HEK293 (cell line): ENCODE measurements at regions not wholly inside any gene's neighbourhood (a gene's known extent, or its start where the extent isn't known, plus 50 kb on each side); places are given as distances from the start of the nearest gene placed in this dataset.

Experiments
- CTCF ChIA-PET: fragments of 350-600 bp; formaldehyde crosslinking; extraction: SDS; loops from one replicate; lab custom pipeline; 2021; ENCODE audit warnings: antibody characterized with exemption; lab: Yijun Ruan, JAX
- POLR2A ChIA-PET: fragments of 300-600 bp; formaldehyde crosslinking; extraction: SDS; loops from one replicate; lab custom pipeline; 2020; ENCODE audit warnings: antibody characterized with exemption, inconsistent platforms; lab: Yijun Ruan, JAX
- H3K27ac ChIP-seq: fragments of 200-500 bp; sonication (Bioruptor generic); 2 replicates; pipeline ENCODE4 v1.5.1; 2014; ENCODE audit warnings: low read depth, low read length, control low read depth, inconsistent platforms; ENCODE audit errors: extremely low read depth
- H3K36me3 ChIP-seq, 2 experiments: fragments of 200-500 bp in 1 of 2; sonication (Bioruptor generic) in 1 of 2; 1 replicate in 1 of 2; 2 replicates in 1 of 2; pipeline ENCODE4 v1.5.1; 2014 to 2017; ENCODE audit warnings: inconsistent platforms in 2 of 2, low read length in 2 of 2; ENCODE audit not compliant: control insufficient read depth in 2 of 2, insufficient read depth in 1 of 2
- H3K4me1 ChIP-seq: fragments of 200-500 bp; sonication (Bioruptor generic); 2 replicates; pipeline ENCODE4 v1.5.1; 2014; ENCODE audit warnings: mild to moderate bottlenecking, low read length, inconsistent platforms; ENCODE audit not compliant: control insufficient read depth, insufficient read depth
- H3K4me3 ChIP-seq: 2 replicates; pipeline ENCODE4 v1.5.1; 2011; ENCODE audit warnings: low read depth, mild to moderate bottlenecking, control low read depth, low read length, moderate library complexity
- H3K9me3 ChIP-seq: fragments of 200-500 bp; sonication (Bioruptor generic); 2 replicates; pipeline ENCODE4 v1.5.1; 2014; ENCODE audit warnings: low read depth, low read length, inconsistent platforms; ENCODE audit not compliant: control insufficient read depth, insufficient read depth
- BCL11B ChIP-seq: fragments of 450-650 bp; formaldehyde crosslinking; IDR thresholded peaks from 2 replicates; pipeline ENCODE4 v1.5.1; 2016; ENCODE audit warnings: low read depth, missing biosample characterization, missing genetic modification characterization
- GLIS2 ChIP-seq: fragments of 450-650 bp; formaldehyde crosslinking; IDR thresholded peaks from 2 replicates; pipeline ENCODE4 v1.5.1; 2016; ENCODE audit warnings: missing biosample characterization, missing genetic modification characterization
- KLF7 ChIP-seq: fragments of 450-650 bp; formaldehyde crosslinking; IDR thresholded peaks from 2 replicates; pipeline ENCODE4 v1.5.1; 2016; ENCODE audit warnings: missing biosample characterization, missing genetic modification characterization, borderline replicate concordance
- KLF9 ChIP-seq: fragments of 450-650 bp; formaldehyde crosslinking; IDR thresholded peaks from 2 replicates; pipeline ENCODE4 v1.5.1; 2016; ENCODE audit warnings: missing biosample characterization, missing genetic modification characterization, low read depth
- PRDM4 ChIP-seq: fragments of 450-650 bp; formaldehyde crosslinking; IDR thresholded peaks from 2 replicates; pipeline ENCODE4 v1.5.1; 2017; ENCODE audit warnings: missing biosample characterization, missing genetic modification characterization
- SCRT1 ChIP-seq: fragments of 450-650 bp; formaldehyde crosslinking; IDR thresholded peaks from 2 replicates; pipeline ENCODE4 v1.5.1; 2016; ENCODE audit warnings: missing biosample characterization, missing genetic modification characterization, borderline replicate concordance
- SCRT2 ChIP-seq: fragments of 450-650 bp; formaldehyde crosslinking; IDR thresholded peaks from 2 replicates; pipeline ENCODE4 v1.5.1; 2016; ENCODE audit warnings: missing biosample characterization, missing genetic modification characterization
- SP2 ChIP-seq: fragments of 450-650 bp; formaldehyde crosslinking; IDR thresholded peaks from 2 replicates; pipeline ENCODE4 v1.5.1; 2016; ENCODE audit warnings: missing biosample characterization, missing genetic modification characterization
- SP3 ChIP-seq: fragments of 450-650 bp; formaldehyde crosslinking; IDR thresholded peaks from 2 replicates; pipeline ENCODE4 v1.5.1; 2016; ENCODE audit warnings: missing biosample characterization, missing genetic modification characterization
- ZFHX2 ChIP-seq: fragments of 450-650 bp; formaldehyde crosslinking; conservative IDR thresholded peaks from 2 replicates; pipeline ENCODE4 v1.5.1; 2016; ENCODE audit warnings: missing biosample characterization, missing genetic modification characterization
- ZFP3 ChIP-seq: fragments of 450-650 bp; formaldehyde crosslinking; IDR thresholded peaks from 2 replicates; pipeline ENCODE4 v1.5.1; 2016; ENCODE audit warnings: low read depth, missing biosample characterization, missing genetic modification characterization
- ZNF23 ChIP-seq: fragments of 450-650 bp; formaldehyde crosslinking; IDR thresholded peaks from 2 replicates; pipeline ENCODE4 v1.5.1; 2016; ENCODE audit warnings: missing biosample characterization, missing genetic modification characterization, borderline replicate concordance
- ZNF292 ChIP-seq: fragments of 450-650 bp; formaldehyde crosslinking; IDR thresholded peaks from 2 replicates; pipeline ENCODE4 v1.5.1; 2016; ENCODE audit warnings: low read depth, missing biosample characterization, missing genetic modification characterization, borderline replicate concordance
- ZNF449 ChIP-seq: fragments of 450-650 bp; formaldehyde crosslinking; IDR thresholded peaks from 2 replicates; pipeline ENCODE4 v1.5.1; 2017; ENCODE audit warnings: missing biosample characterization, mild to moderate bottlenecking, missing genetic modification characterization, moderate library complexity
- ZNF501 ChIP-seq: fragments of 450-650 bp; formaldehyde crosslinking; IDR thresholded peaks from 2 replicates; pipeline ENCODE4 v1.5.1; 2016; ENCODE audit warnings: missing biosample characterization, missing genetic modification characterization
- ZNF521 ChIP-seq: fragments of 450-650 bp; formaldehyde crosslinking; IDR thresholded peaks from 2 replicates; pipeline ENCODE4 v1.5.1; 2017; ENCODE audit warnings: missing biosample characterization, mild to moderate bottlenecking, missing genetic modification characterization
- ZNF544 ChIP-seq: fragments of 450-650 bp; formaldehyde crosslinking; IDR thresholded peaks from 2 replicates; pipeline ENCODE4 v1.5.0; 2017; ENCODE audit warnings: missing biosample characterization, missing genetic modification characterization
- ZNF561 ChIP-seq: fragments of 450-650 bp; IDR thresholded peaks from 2 replicates; pipeline ENCODE4 v1.5.1; 2018; ENCODE audit warnings: missing biosample characterization, missing genetic modification characterization, borderline replicate concordance
- ZNF585B ChIP-seq: fragments of 450-650 bp; formaldehyde crosslinking; IDR thresholded peaks from 2 replicates; pipeline ENCODE4 v1.5.1; 2016; ENCODE audit warnings: missing biosample characterization, missing genetic modification characterization
- ZNF639 ChIP-seq: fragments of 450-650 bp; formaldehyde crosslinking; IDR thresholded peaks from 2 replicates; pipeline ENCODE4 v1.5.1; 2016; ENCODE audit warnings: missing biosample characterization, missing genetic modification characterization
- ZNF704 ChIP-seq: fragments of 450-650 bp; formaldehyde crosslinking; IDR thresholded peaks from 2 replicates; pipeline ENCODE4 v1.5.1; 2016; ENCODE audit warnings: missing biosample characterization, missing genetic modification characterization
- ZNF830 ChIP-seq: fragments of 450-650 bp; IDR thresholded peaks from 2 replicates; pipeline ENCODE4 v1.5.0; 2018; ENCODE audit warnings: missing biosample characterization, missing genetic modification characterization, low read depth, mild to moderate bottlenecking, moderate library complexity
- ZSCAN16 ChIP-seq: fragments of 450-650 bp; formaldehyde crosslinking; IDR thresholded peaks from 2 replicates; pipeline ENCODE4 v1.5.1; 2016; ENCODE audit warnings: missing biosample characterization, missing genetic modification characterization
- ZSCAN30 ChIP-seq: fragments of 450-650 bp; IDR thresholded peaks from 2 replicates; pipeline ENCODE4 v1.5.1; 2018; ENCODE audit warnings: missing biosample characterization, mild to moderate bottlenecking, missing genetic modification characterization, moderate library complexity
- ZXDB ChIP-seq: fragments of 450-650 bp; formaldehyde crosslinking; IDR thresholded peaks from 2 replicates; pipeline ENCODE4 v1.5.1; 2016; ENCODE audit warnings: missing biosample characterization, missing genetic modification characterization

- no peak overlapping the region for H3K4me3 ChIP-seq
- H3K9me3 ChIP-seq, result no peaks in the 10 kb centered on the region
- TF ChIP-seq ZNF521 (no peak), ZNF449 (no peak), GLIS2 (no peak), ZFP3 (tag by site-specific recombination) (no peak), ZNF23 (tag by site-specific recombination) (no peak), ZFHX2 (tag by site-specific recombination) (no peak), SP3 (no peak), ZNF561 (tag by site-specific recombination) (no peak), ZNF544 (no peak), ZNF639 (tag by site-specific recombination) (no peak), SCRT2 (tag by site-specific recombination) (no peak), ZNF292 (tag by site-specific recombination) (no peak), KLF7 (tag by site-specific recombination) (no peak), ZXDB (no peak)
- TF ChIP-seq, all 188 proteins: peak for 0
- Histone ChIP-seq H3K36me3 (no peaks in the 10 kb centered on the region), H3K27ac (no peak overlapping the region), H3K4me1 (no peaks in the 10 kb centered on the region)
- CTCF ChIA-PET, result no interaction called here
- POLR2A ChIA-PET, result no interaction called here
Observed at GRCh38 chr10:130489891-130490290, 353.7 kb downstream of the GLRX3 start.

GRCh38 chr10:130491011-130491692, 355.0 kb downstream of the GLRX3 start:
- H3K9me3 ChIP-seq, result no peaks in the 10 kb centered on the region
- ChIA-PET POLR2A (no interaction called here), CTCF (no interaction called here)
- H3K36me3 ChIP-seq, result no peaks in the 10 kb centered on the region
- TF ChIP-seq ZNF501 (tag by site-specific recombination), result no peak
- H3K4me3 ChIP-seq, result no peak overlapping the region
- H3K4me1 ChIP-seq, result no peaks in the 10 kb centered on the region
- H3K27ac ChIP-seq, result no peak overlapping the region

GRCh38 chr10:130491693-130492050, 355.5 kb downstream of the GLRX3 start:
- Histone ChIP-seq H3K4me3 (no peak overlapping the region), H3K36me3 (no peaks in the 10 kb centered on the region), H3K4me1 (no peaks in the 10 kb centered on the region), H3K27ac (no peak overlapping the region), H3K9me3 (no peaks in the 10 kb centered on the region)
- ChIA-PET POLR2A (no interaction called here), CTCF (no interaction called here)
- TF ChIP-seq ZSCAN16 (tag by site-specific recombination) (no peak), SP2 (tag by site-specific recombination) (no peak), ZNF830 (tag by site-specific recombination) (no peak), BCL11B (tag by site-specific recombination) (no peak), ZNF585B (tag by site-specific recombination) (no peak), KLF9 (tag by site-specific recombination) (no peak), ZNF521 (no peak), PRDM4 (tag by site-specific recombination) (no peak), SCRT1 (no peak), ZNF704 (tag by site-specific recombination) (no peak), ZSCAN30 (tag by site-specific recombination) (no peak)
